ENCODE measurements at regions not wholly inside any gene's neighbourhood (a gene's known extent, or its start where the extent isn't known, plus 50 kb on each side); places are given as distances from the start of the nearest gene placed in this dataset.

GRCh38 chr10:78173360-78174015, 139.8 kb downstream of the RPS24 start:
- no peak overlapping the region for H3K27ac Mint-ChIP-seq
- H3K27me3 Mint-ChIP-seq = peaks cover 7% of the 10 kb centered on the region
- no peaks in the 10 kb centered on the region for H3K4me1 Mint-ChIP-seq
- no peaks in the 10 kb centered on the region for H3K36me3 Mint-ChIP-seq (ENCODE audit: low read depth)
- no peaks in the 10 kb centered on the region for H3K9me3 Mint-ChIP-seq
- ATAC-seq (replicated peaks) = no peak
- H3K4me3 Mint-ChIP-seq = no peak overlapping the region

- peaks cover 8% of the 10 kb centered on the region for H3K27me3 Mint-ChIP-seq
- no peak overlapping the region for H3K4me3 Mint-ChIP-seq
- H3K27ac Mint-ChIP-seq = no peak overlapping the region
- H3K4me1 Mint-ChIP-seq = no peaks in the 10 kb centered on the region
- H3K9me3 Mint-ChIP-seq = no peaks in the 10 kb centered on the region
- H3K36me3 Mint-ChIP-seq (ENCODE audit: low read depth) = no peaks in the 10 kb centered on the region
- ATAC-seq (replicated peaks) = no peak
Measured at GRCh38 chr10:78175444-78176015, 141.9 kb downstream of the RPS24 start.

- Mint-ChIP-seq H3K36me3 (ENCODE audit: low read depth) (no peaks in the 10 kb centered on the region), H3K4me1 (no peaks in the 10 kb centered on the region), H3K4me3 (no peak overlapping the region), H3K27me3 (peaks cover 14% of the 10 kb centered on the region), H3K9me3 (no peaks in the 10 kb centered on the region), H3K27ac (no peak overlapping the region)
- ATAC-seq (replicated peaks) = no peak
Measured at GRCh38 chr10:78176320-78177317, 143.0 kb downstream of the RPS24 start.

- ATAC-seq (replicated peaks) = no peak
- peaks cover 14% of the 10 kb centered on the region for H3K27me3 Mint-ChIP-seq
- H3K4me1 Mint-ChIP-seq = no peaks in the 10 kb centered on the region
- H3K36me3 Mint-ChIP-seq (ENCODE audit: low read depth) = no peaks in the 10 kb centered on the region
- H3K4me3 Mint-ChIP-seq = no peak overlapping the region
- H3K9me3 Mint-ChIP-seq = no peaks in the 10 kb centered on the region
- no peak overlapping the region for H3K27ac Mint-ChIP-seq
Measured at GRCh38 chr10:78177491-78178185, 144.0 kb downstream of the RPS24 start.

GRCh38 chr10:78178397-78178796, 144.7 kb downstream of the RPS24 start:
- no peak for ATAC-seq (replicated peaks)
- peaks cover 14% of the 10 kb centered on the region for H3K27me3 Mint-ChIP-seq
- H3K4me3 Mint-ChIP-seq = no peak overlapping the region
- H3K9me3 Mint-ChIP-seq = no peaks in the 10 kb centered on the region
- H3K36me3 Mint-ChIP-seq (ENCODE audit: low read depth) = no peaks in the 10 kb centered on the region
- no peak overlapping the region for H3K27ac Mint-ChIP-seq
- no peaks in the 10 kb centered on the region for H3K4me1 Mint-ChIP-seq

- Mint-ChIP-seq H3K27ac (no peak overlapping the region), H3K4me3 (no peak overlapping the region), H3K27me3 (peaks cover 14% of the 10 kb centered on the region), H3K36me3 (ENCODE audit: low read depth) (no peaks in the 10 kb centered on the region), H3K4me1 (no peaks in the 10 kb centered on the region), H3K9me3 (no peaks in the 10 kb centered on the region)
- ATAC-seq (replicated peaks) = no peak
Measured at GRCh38 chr10:78178940-78179339, 145.3 kb downstream of the RPS24 start.

GRCh38 chr10:78179886-78180705, 146.4 kb downstream of the RPS24 start:
- ATAC-seq (replicated peaks) = no peak
- no peak overlapping the region for H3K4me3 Mint-ChIP-seq
- H3K36me3 Mint-ChIP-seq (ENCODE audit: low read depth) = no peaks in the 10 kb centered on the region
- H3K9me3 Mint-ChIP-seq = no peaks in the 10 kb centered on the region
- H3K27ac Mint-ChIP-seq = no peak overlapping the region
- H3K4me1 Mint-ChIP-seq = no peaks in the 10 kb centered on the region
- peaks cover 10% of the 10 kb centered on the region for H3K27me3 Mint-ChIP-seq

GRCh38 chr10:78181381-78182055, 147.9 kb downstream of the RPS24 start:
- no peak overlapping the region for H3K4me3 Mint-ChIP-seq
- no peaks in the 10 kb centered on the region for H3K9me3 Mint-ChIP-seq
- H3K27ac Mint-ChIP-seq = no peak overlapping the region
- no peaks in the 10 kb centered on the region for H3K36me3 Mint-ChIP-seq (ENCODE audit: low read depth)
- H3K27me3 Mint-ChIP-seq = peaks cover 10% of the 10 kb centered on the region
- H3K4me1 Mint-ChIP-seq = no peaks in the 10 kb centered on the region
- ATAC-seq (replicated peaks) = no peak

GRCh38 chr10:78182841-78183240, 149.2 kb downstream of the RPS24 start:
- no peak for ATAC-seq (replicated peaks)
- no peaks in the 10 kb centered on the region for H3K9me3 Mint-ChIP-seq
- no peak overlapping the region for H3K4me3 Mint-ChIP-seq
- H3K36me3 Mint-ChIP-seq (ENCODE audit: low read depth) = no peaks in the 10 kb centered on the region
- no peaks in the 10 kb centered on the region for H3K4me1 Mint-ChIP-seq
- peaks cover 10% of the 10 kb centered on the region for H3K27me3 Mint-ChIP-seq
- no peak overlapping the region for H3K27ac Mint-ChIP-seq

GRCh38 chr10:78184851-78185692, 151.4 kb downstream of the RPS24 start:
- Mint-ChIP-seq H3K4me3 (no peak overlapping the region), H3K36me3 (ENCODE audit: low read depth) (no peaks in the 10 kb centered on the region), H3K4me1 (no peaks in the 10 kb centered on the region), H3K27me3 (peaks cover 6% of the 10 kb centered on the region), H3K9me3 (no peaks in the 10 kb centered on the region), H3K27ac (no peak overlapping the region)
- no peak for ATAC-seq (replicated peaks)

- Mint-ChIP-seq H3K4me1 (no peaks in the 10 kb centered on the region), H3K9me3 (no peaks in the 10 kb centered on the region), H3K27me3 (peaks cover 6% of the 10 kb centered on the region), H3K36me3 (ENCODE audit: low read depth) (no peaks in the 10 kb centered on the region), H3K27ac (peak overlapping the region; percentile 33), H3K4me3 (no peak overlapping the region)
- no peak for ATAC-seq (replicated peaks)
Measured at GRCh38 chr10:78185693-78186055, 152.0 kb downstream of the RPS24 start.

GRCh38 chr10:78186572-78186971, 152.9 kb downstream of the RPS24 start:
- Mint-ChIP-seq H3K4me1 (no peaks in the 10 kb centered on the region), H3K36me3 (ENCODE audit: low read depth) (no peaks in the 10 kb centered on the region), H3K9me3 (no peaks in the 10 kb centered on the region), H3K27ac (no peak overlapping the region), H3K27me3 (no peaks in the 10 kb centered on the region), H3K4me3 (no peak overlapping the region)
- ATAC-seq (replicated peaks) = no peak

GRCh38 chr10:78187371-78187770, 153.7 kb downstream of the RPS24 start:
- Mint-ChIP-seq H3K4me1 (no peaks in the 10 kb centered on the region), H3K4me3 (no peak overlapping the region), H3K27ac (no peak overlapping the region), H3K36me3 (ENCODE audit: low read depth) (no peaks in the 10 kb centered on the region), H3K9me3 (no peaks in the 10 kb centered on the region), H3K27me3 (no peaks in the 10 kb centered on the region)
- ATAC-seq (replicated peaks) = no peak

Measured in activated T-helper 17 cell treated with anti-CD3 and anti-CD28 coated beads, Interleukin-2, amount 50 U/mL, for 72 hours (primary cell).